Keratinocyte (primary cell): ENCODE measurements at regions not wholly inside any gene's neighbourhood (a gene's known extent, or its start where the extent isn't known, plus 50 kb on each side); places are given as distances from the start of the nearest gene placed in this dataset.

Experiments used
- DNase-seq: peaks from one replicate; pipeline ENCODE4 v3.0.0-alpha.2; 2011; ENCODE audit warnings: low read depth, missing footprints, low spot score
- FAIRE-seq: peaks from 2 replicates; lab custom pipeline; 2011; peaks lifted over from hg19 to GRCh38; lab: Jason Lieb, UNC
- H2AFZ ChIP-seq: 2 replicates; pipeline ENCODE4 v1.6.0; 2012; ENCODE audit warnings: low read length, control low read depth, inconsistent platforms; ENCODE audit not compliant: control insufficient read depth
- H3K27ac ChIP-seq: 2 replicates; pipeline ENCODE4 v1.5.1; 2011; ENCODE audit warnings: low read length; ENCODE audit not compliant: control insufficient read depth, insufficient read depth
- H3K27me3 ChIP-seq: 3 replicates; pipeline ENCODE4 v1.6.0; 2011; ENCODE audit warnings: low read length; ENCODE audit not compliant: control insufficient read depth, insufficient read depth; ENCODE audit errors: extremely low read depth
- H3K36me3 ChIP-seq, 2 experiments: 2 replicates in 1 of 2; 3 replicates in 1 of 2; pipeline ENCODE4 v1.5.1; 2011; ENCODE audit warnings: low read length in 2 of 2, mild to moderate bottlenecking in 1 of 2; ENCODE audit not compliant: control insufficient read depth in 2 of 2, insufficient read depth in 2 of 2; ENCODE audit errors: extremely low read depth in 1 of 2
- H3K4me1 ChIP-seq: 3 replicates; pipeline ENCODE4 v1.5.1; 2011; ENCODE audit warnings: low read length; ENCODE audit not compliant: control insufficient read depth, insufficient read depth; ENCODE audit errors: extremely low read depth
- H3K4me2 ChIP-seq: 3 replicates; pipeline ENCODE4 v1.6.0; 2011; ENCODE audit warnings: low read depth, low read length; ENCODE audit not compliant: control insufficient read depth, insufficient read depth; ENCODE audit errors: extremely low read depth
- H3K4me3 ChIP-seq, 3 experiments: fragments of 200-600 bp in 1 of 3; sonication (generic) in 1 of 3; 2 replicates in 2 of 3; 3 replicates in 1 of 3; pipeline ENCODE4 v1.5.1; 2011 to 2016; ENCODE audit warnings: low read length in 3 of 3, mild to moderate bottlenecking in 3 of 3, control low read depth in 2 of 3, inconsistent platforms in 1 of 3, low read depth in 1 of 3, mixed read lengths in 1 of 3, mixed run types in 1 of 3, moderate library complexity in 1 of 3; ENCODE audit not compliant: control insufficient read depth in 2 of 3, insufficient read depth in 2 of 3; ENCODE audit errors: extremely low read depth in 1 of 3
- H3K79me2 ChIP-seq: 2 replicates; pipeline ENCODE4 v1.6.0; 2012; ENCODE audit warnings: low read length; ENCODE audit not compliant: control insufficient read depth, insufficient read depth
- H3K9ac ChIP-seq: 3 replicates; pipeline ENCODE4 v1.6.0; 2011; ENCODE audit warnings: low read length; ENCODE audit not compliant: control insufficient read depth, insufficient read depth; ENCODE audit errors: extremely low read depth
- H3K9me1 ChIP-seq: 3 replicates; pipeline ENCODE4 v1.6.0; 2011; ENCODE audit warnings: low read length; ENCODE audit not compliant: control insufficient read depth, insufficient read depth; ENCODE audit errors: extremely low read depth
- H3K9me3 ChIP-seq: 2 replicates; pipeline ENCODE4 v1.5.1; 2012; ENCODE audit warnings: low read depth, low read length; ENCODE audit not compliant: control insufficient read depth
- H4K20me1 ChIP-seq: 3 replicates; pipeline ENCODE4 v1.6.0; 2011; ENCODE audit warnings: low read length; ENCODE audit not compliant: control insufficient read depth, insufficient read depth; ENCODE audit errors: extremely low read depth
- EZH2 ChIP-seq: IDR thresholded peaks from one replicate; pipeline ENCODE4 v1.6.1; 2012; ENCODE audit warnings: inconsistent platforms, mild to moderate bottlenecking, low read length, moderate library complexity
- dilution Hi-C: fragments of 300-500 bp; cut with MboI; formaldehyde crosslinking; loops from one replicate; pipeline ENCODE4 v1.7.0; 2020; ENCODE audit warnings: low sequenced_read_pairs; ENCODE audit not compliant: extremely low pct_ligation_motif_present
- TF ChIP-seq, protein P1 (sequence below), 3 experiments: IDR thresholded peaks in 1 of 3; conservative IDR thresholded peaks in 1 of 3; optimal IDR thresholded peaks in 1 of 3; 2 replicates in 2 of 3; 3 replicates in 1 of 3; pipeline versions ENCODE3 to v1.5.1; 2011; ENCODE audit warnings: low read length in 3 of 3, mild to moderate bottlenecking in 3 of 3, moderate library complexity in 2 of 3, control low read depth in 1 of 3, inconsistent platforms in 1 of 3; ENCODE audit not compliant: insufficient read depth in 2 of 3; ENCODE audit errors: extremely low read depth in 1 of 3

DNA sequence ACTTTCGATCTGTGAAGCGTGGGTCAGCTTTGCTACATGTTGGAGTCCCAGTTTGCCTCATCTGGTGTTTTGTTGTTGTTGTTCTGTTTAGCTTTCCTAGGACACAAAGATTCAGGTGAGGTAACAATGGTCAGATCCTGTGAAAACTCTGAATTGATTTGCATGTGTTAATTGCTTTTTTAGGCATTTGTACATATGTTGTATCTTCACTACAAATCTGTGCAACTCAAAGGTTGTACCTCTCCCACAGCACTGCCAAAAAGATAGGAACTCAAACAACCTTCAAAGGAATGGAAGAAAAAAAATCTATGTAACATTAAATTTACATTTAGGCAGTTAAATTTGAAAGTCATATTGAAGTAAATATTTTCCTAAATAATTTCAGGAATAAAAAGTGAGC is 518.5 kb upstream of the TENM4 start:
- Histone ChIP-seq H3K9ac (no peak overlapping the region), H2AFZ (no peak overlapping the region), H3K79me2 (no peaks in the 10 kb centered on the region), H3K27me3 (no peaks in the 10 kb centered on the region), H3K9me3 (peaks cover 5% of the 10 kb centered on the region), H3K36me3 (no peaks in the 10 kb centered on the region), H3K4me3 (no peak overlapping the region), H4K20me1 (no peaks in the 10 kb centered on the region), H3K4me1 (no peaks in the 10 kb centered on the region), H3K27ac (no peak overlapping the region), H3K4me2 (no peak overlapping the region), H3K9me1 (no peaks in the 10 kb centered on the region)
- DNase-seq = no peak
- TF ChIP-seq EZH2 = no peak
- TF ChIP-seq, protein P1, sequence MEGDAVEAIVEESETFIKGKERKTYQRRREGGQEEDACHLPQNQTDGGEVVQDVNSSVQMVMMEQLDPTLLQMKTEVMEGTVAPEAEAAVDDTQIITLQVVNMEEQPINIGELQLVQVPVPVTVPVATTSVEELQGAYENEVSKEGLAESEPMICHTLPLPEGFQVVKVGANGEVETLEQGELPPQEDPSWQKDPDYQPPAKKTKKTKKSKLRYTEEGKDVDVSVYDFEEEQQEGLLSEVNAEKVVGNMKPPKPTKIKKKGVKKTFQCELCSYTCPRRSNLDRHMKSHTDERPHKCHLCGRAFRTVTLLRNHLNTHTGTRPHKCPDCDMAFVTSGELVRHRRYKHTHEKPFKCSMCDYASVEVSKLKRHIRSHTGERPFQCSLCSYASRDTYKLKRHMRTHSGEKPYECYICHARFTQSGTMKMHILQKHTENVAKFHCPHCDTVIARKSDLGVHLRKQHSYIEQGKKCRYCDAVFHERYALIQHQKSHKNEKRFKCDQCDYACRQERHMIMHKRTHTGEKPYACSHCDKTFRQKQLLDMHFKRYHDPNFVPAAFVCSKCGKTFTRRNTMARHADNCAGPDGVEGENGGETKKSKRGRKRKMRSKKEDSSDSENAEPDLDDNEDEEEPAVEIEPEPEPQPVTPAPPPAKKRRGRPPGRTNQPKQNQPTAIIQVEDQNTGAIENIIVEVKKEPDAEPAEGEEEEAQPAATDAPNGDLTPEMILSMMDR (optimal IDR thresholded peaks at IDR 0.05 in 1 of 3, IDR thresholded peaks at IDR 0.05 in 1 of 3, conservative IDR thresholded peaks at IDR 0.05 in 1 of 3; ENCODE audit: extremely low read depth in 1 of 3, insufficient read depth in 2 of 3, low read length in 3 of 3) = no peak
- dilution Hi-C loops = no loop called here
- no peak for FAIRE-seq

DNA sequence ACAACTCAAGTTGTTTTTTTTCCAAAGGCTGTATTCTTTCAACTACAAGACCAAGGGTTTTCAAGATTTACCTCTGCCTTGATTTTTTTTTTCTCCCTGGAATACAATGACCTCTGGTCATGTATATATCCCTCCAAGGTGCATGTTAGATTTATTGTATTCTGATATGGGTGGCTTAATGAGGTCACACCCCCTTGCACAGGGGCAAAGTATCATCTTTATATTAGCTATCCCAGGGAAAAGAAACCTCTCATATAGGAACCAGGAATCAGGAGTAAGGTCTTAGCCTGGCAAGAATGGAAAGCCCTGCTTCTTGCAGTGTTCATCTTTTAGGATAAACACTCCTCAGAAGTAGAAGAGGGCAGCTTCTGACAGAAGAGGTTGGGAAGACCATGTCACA is 516.9 kb upstream of the TENM4 start:
- dilution Hi-C loops = no loop called here
- Histone ChIP-seq H3K79me2 (no peaks in the 10 kb centered on the region), H3K9ac (no peak overlapping the region), H4K20me1 (no peaks in the 10 kb centered on the region), H3K27ac (no peak overlapping the region), H2AFZ (no peak overlapping the region), H3K27me3 (no peaks in the 10 kb centered on the region), H3K9me1 (no peaks in the 10 kb centered on the region), H3K9me3 (peaks cover 5% of the 10 kb centered on the region), H3K4me1 (no peaks in the 10 kb centered on the region), H3K4me3 (no peak overlapping the region), H3K36me3 (no peaks in the 10 kb centered on the region), H3K4me2 (no peak overlapping the region)
- no peak for FAIRE-seq
- no peak for DNase-seq
- TF ChIP-seq, protein P1 (optimal IDR thresholded peaks at IDR 0.05 in 1 of 3, IDR thresholded peaks at IDR 0.05 in 1 of 3, conservative IDR thresholded peaks at IDR 0.05 in 1 of 3; ENCODE audit: extremely low read depth in 1 of 3, insufficient read depth in 2 of 3, low read length in 3 of 3) = no peak
- TF ChIP-seq EZH2 = no peak
